ENCODE measurements at regions not wholly inside any gene's neighbourhood (a gene's known extent, or its start where the extent isn't known, plus 50 kb on each side); places are given as distances from the start of the nearest gene placed in this dataset.

- H3K27ac ChIP-seq: no peak overlapping the region
- H3K27me3 ChIP-seq (replicated peaks; ENCODE audit: insufficient read depth): no peaks in the 10 kb centered on the region
- no peak for DNase-seq (ENCODE audit: low spot score)
- no peaks in the 10 kb centered on the region for H3K36me3 ChIP-seq
- H3K9me3 ChIP-seq: no peaks in the 10 kb centered on the region
- TF ChIP-seq, protein P1, sequence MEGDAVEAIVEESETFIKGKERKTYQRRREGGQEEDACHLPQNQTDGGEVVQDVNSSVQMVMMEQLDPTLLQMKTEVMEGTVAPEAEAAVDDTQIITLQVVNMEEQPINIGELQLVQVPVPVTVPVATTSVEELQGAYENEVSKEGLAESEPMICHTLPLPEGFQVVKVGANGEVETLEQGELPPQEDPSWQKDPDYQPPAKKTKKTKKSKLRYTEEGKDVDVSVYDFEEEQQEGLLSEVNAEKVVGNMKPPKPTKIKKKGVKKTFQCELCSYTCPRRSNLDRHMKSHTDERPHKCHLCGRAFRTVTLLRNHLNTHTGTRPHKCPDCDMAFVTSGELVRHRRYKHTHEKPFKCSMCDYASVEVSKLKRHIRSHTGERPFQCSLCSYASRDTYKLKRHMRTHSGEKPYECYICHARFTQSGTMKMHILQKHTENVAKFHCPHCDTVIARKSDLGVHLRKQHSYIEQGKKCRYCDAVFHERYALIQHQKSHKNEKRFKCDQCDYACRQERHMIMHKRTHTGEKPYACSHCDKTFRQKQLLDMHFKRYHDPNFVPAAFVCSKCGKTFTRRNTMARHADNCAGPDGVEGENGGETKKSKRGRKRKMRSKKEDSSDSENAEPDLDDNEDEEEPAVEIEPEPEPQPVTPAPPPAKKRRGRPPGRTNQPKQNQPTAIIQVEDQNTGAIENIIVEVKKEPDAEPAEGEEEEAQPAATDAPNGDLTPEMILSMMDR (IDR thresholded peaks at IDR 0.05): no peak
- no peak for ATAC-seq (ENCODE audit: insufficient number of reproducible peaks, low FRiP score, low read depth)
- no peaks in the 10 kb centered on the region for H3K4me1 ChIP-seq (ENCODE audit: control insufficient read depth in 1 of 2, low read depth in 2 of 2)
- H3K4me3 ChIP-seq: no peak overlapping the region
Measured at GRCh38 chr6:92559003-92559402, 860.4 kb downstream of the EPHA7 start.

- ATAC-seq (ENCODE audit: insufficient number of reproducible peaks, low FRiP score, low read depth) (no peak), DNase-seq (ENCODE audit: low spot score) (no peak)
- Histone ChIP-seq H3K27ac (no peak overlapping the region), H3K4me1 (ENCODE audit: control insufficient read depth in 1 of 2, low read depth in 2 of 2) (no peaks in the 10 kb centered on the region), H3K27me3 (replicated peaks; ENCODE audit: insufficient read depth) (no peaks in the 10 kb centered on the region), H3K9me3 (no peaks in the 10 kb centered on the region), H3K36me3 (no peaks in the 10 kb centered on the region), H3K4me3 (no peak overlapping the region)
- TF ChIP-seq, protein P1 (IDR thresholded peaks at IDR 0.05): no peak
Measured at GRCh38 chr6:92550501-92550900, 868.9 kb downstream of the EPHA7 start.

- H3K9me3 ChIP-seq: no peaks in the 10 kb centered on the region
- no peak for ATAC-seq (ENCODE audit: insufficient number of reproducible peaks, low FRiP score, low read depth)
- no peak overlapping the region for H3K27ac ChIP-seq
- no peaks in the 10 kb centered on the region for H3K4me1 ChIP-seq (ENCODE audit: control insufficient read depth in 1 of 2, low read depth in 2 of 2)
- TF ChIP-seq, protein P1 (IDR thresholded peaks at IDR 0.05): no peak
- DNase-seq (ENCODE audit: low spot score): no peak
- no peak overlapping the region for H3K4me3 ChIP-seq
- no peaks in the 10 kb centered on the region for H3K36me3 ChIP-seq
- no peaks in the 10 kb centered on the region for H3K27me3 ChIP-seq (replicated peaks; ENCODE audit: insufficient read depth)
Measured at GRCh38 chr6:92545861-92546260, 873.5 kb downstream of the EPHA7 start.

- Histone ChIP-seq H3K4me3 (no peak overlapping the region), H3K27me3 (replicated peaks; ENCODE audit: insufficient read depth) (no peaks in the 10 kb centered on the region), H3K36me3 (no peaks in the 10 kb centered on the region), H3K9me3 (no peaks in the 10 kb centered on the region), H3K4me1 (ENCODE audit: control insufficient read depth in 1 of 2, low read depth in 2 of 2) (no peaks in the 10 kb centered on the region), H3K27ac (no peak overlapping the region)
- TF ChIP-seq, protein P1 (IDR thresholded peaks at IDR 0.05): no peak
- DNase-seq (ENCODE audit: low spot score) (no peak), ATAC-seq (ENCODE audit: insufficient number of reproducible peaks, low FRiP score, low read depth) (no peak)
Measured at GRCh38 chr6:92541448-92542060, 877.8 kb downstream of the EPHA7 start.

DNA sequence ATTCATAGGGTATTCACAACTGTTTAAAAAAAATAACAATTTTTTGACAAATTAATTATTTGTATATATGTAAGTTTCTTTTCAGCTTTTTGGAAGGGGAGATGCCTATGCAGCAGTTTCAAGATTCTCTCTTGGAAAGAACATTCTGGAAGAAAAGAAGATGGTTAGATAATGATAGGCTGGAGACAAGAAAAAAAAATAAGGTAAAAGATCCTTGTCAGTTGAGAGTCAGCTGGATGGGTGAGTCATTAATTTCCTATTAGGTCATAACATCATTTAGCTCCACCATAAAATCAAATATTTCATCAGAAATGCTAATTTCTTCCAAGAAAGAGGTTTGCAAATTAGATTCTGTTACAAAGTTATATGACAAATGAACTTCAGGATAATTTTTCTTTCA lies 880.4 kb downstream of the EPHA7 start:
- TF ChIP-seq, protein P1 (IDR thresholded peaks at IDR 0.05): no peak
- ATAC-seq (ENCODE audit: insufficient number of reproducible peaks, low FRiP score, low read depth) (no peak), DNase-seq (ENCODE audit: low spot score) (no peak)
- Histone ChIP-seq H3K9me3 (no peaks in the 10 kb centered on the region), H3K4me1 (ENCODE audit: control insufficient read depth in 1 of 2, low read depth in 2 of 2) (no peaks in the 10 kb centered on the region), H3K4me3 (no peak overlapping the region), H3K36me3 (no peaks in the 10 kb centered on the region), H3K27ac (no peak overlapping the region), H3K27me3 (replicated peaks; ENCODE audit: insufficient read depth) (no peaks in the 10 kb centered on the region)

All from thoracic aorta (tissue), 2 donors.